ENCODE measurements at regions not wholly inside any gene's neighbourhood (a gene's known extent, or its start where the extent isn't known, plus 50 kb on each side); places are given as distances from the start of the nearest gene placed in this dataset.

DNA sequence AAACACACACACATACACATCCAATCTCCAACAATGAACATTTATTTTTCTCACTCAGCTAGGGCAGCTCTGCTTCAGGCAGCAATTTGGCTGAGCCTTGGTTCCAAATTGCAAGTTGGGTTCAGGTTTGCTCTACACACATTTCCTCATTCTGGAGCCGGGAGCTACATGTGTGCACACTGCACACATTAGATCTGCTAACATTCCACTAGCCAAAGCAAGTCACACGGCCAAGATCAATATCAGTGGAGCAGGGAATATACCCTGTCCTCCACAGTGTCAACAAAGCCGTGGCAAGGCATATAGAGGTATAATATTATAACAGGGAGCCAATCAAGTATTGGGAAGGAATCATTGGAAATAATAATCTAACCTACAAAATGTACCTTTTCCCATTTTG lies 57.5 kb upstream of the PPP1R3C start:
- no peak overlapping the region for H3K14ac ChIP-seq (ENCODE audit: insufficient read depth, low read length)
- Mint-ChIP-seq H3K4me3 (no peak overlapping the region), H3K4me1 (peaks cover 0 to 7% of the 10 kb centered on the region in 2 experiments; a peak in 2 of 4 replicates), H3K27me3 (ENCODE audit: low read depth) (peaks cover 2% of the 10 kb centered on the region; the same call in 1 of the 2 replicates), H3K9me3 (no peaks in the 10 kb centered on the region), H3K27ac (no peak overlapping the region), H3K36me3 (ENCODE audit: insufficient read depth in 1 of 3, low read depth in 3 of 3) (no peaks in the 10 kb centered on the region)
- H3K79me2 ChIP-seq (ENCODE audit: insufficient read depth, low read length) = no peaks in the 10 kb centered on the region
- H3K27me3 ChIP-seq (ENCODE audit: insufficient read depth, low read length) = no peaks in the 10 kb centered on the region
- H4K5ac ChIP-seq (ENCODE audit: insufficient read length, low read depth, low read length) = no peak overlapping the region
- no peak overlapping the region for H3K4me2 ChIP-seq (ENCODE audit: insufficient read depth, insufficient read length, low read length)
- H3K4me1 ChIP-seq (ENCODE audit: insufficient read depth, low read length) = no peaks in the 10 kb centered on the region
- H4K8ac ChIP-seq (replicated peaks; ENCODE audit: insufficient read length, low read depth, low read length) = no peak overlapping the region
- no peak overlapping the region for H3K9ac ChIP-seq (ENCODE audit: extremely low read depth, insufficient read length, low read length)
- no peak overlapping the region for H2AK5ac ChIP-seq (ENCODE audit: insufficient read length, low read length)
- no peak overlapping the region for H3K27ac ChIP-seq (ENCODE audit: insufficient read length, low read depth, low read length)
- no peaks in the 10 kb centered on the region for H3K9me3 ChIP-seq (ENCODE audit: control insufficient read depth, low read depth, low read length)
- no peak for DNase-seq
- H2BK15ac ChIP-seq (ENCODE audit: low read depth, low read length) = no peak overlapping the region
- WGBS (ENCODE audit: extremely low coverage, insufficient read length, low lambda C conversion rate) = no CpG with 5 or more reads among the region's 3 CpGs
- no peak overlapping the region for H2BK20ac ChIP-seq (ENCODE audit: low read depth, low read length, poor library complexity, severe bottlenecking)
- H2BK12ac ChIP-seq (ENCODE audit: insufficient read length, low read depth, low read length) = no peak overlapping the region
- H3K56ac ChIP-seq (ENCODE audit: insufficient read length, low read depth, low read length) = no peak overlapping the region
- TF ChIP-seq, protein P1, sequence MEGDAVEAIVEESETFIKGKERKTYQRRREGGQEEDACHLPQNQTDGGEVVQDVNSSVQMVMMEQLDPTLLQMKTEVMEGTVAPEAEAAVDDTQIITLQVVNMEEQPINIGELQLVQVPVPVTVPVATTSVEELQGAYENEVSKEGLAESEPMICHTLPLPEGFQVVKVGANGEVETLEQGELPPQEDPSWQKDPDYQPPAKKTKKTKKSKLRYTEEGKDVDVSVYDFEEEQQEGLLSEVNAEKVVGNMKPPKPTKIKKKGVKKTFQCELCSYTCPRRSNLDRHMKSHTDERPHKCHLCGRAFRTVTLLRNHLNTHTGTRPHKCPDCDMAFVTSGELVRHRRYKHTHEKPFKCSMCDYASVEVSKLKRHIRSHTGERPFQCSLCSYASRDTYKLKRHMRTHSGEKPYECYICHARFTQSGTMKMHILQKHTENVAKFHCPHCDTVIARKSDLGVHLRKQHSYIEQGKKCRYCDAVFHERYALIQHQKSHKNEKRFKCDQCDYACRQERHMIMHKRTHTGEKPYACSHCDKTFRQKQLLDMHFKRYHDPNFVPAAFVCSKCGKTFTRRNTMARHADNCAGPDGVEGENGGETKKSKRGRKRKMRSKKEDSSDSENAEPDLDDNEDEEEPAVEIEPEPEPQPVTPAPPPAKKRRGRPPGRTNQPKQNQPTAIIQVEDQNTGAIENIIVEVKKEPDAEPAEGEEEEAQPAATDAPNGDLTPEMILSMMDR (conservative IDR thresholded peaks at IDR 0.05) = no peak
- H2AFZ ChIP-seq (ENCODE audit: low read length) = no peak overlapping the region
- H3K79me1 ChIP-seq (ENCODE audit: insufficient read depth, low read depth, low read length, poor library complexity, severe bottlenecking) = no peaks in the 10 kb centered on the region
- no peak overlapping the region for H2BK5ac ChIP-seq (ENCODE audit: insufficient read length, low read length)
- no peak overlapping the region for H2BK120ac ChIP-seq (ENCODE audit: low read depth, low read length, poor library complexity, severe bottlenecking)
- H4K20me1 ChIP-seq (ENCODE audit: control insufficient read depth, insufficient read depth, insufficient read length) = no peaks in the 10 kb centered on the region
- no peaks in the 10 kb centered on the region for H3K23me2 ChIP-seq (ENCODE audit: insufficient read length, low read depth, low read length, poor library complexity, severe bottlenecking)
- H3K18ac ChIP-seq (ENCODE audit: insufficient read length, low read depth, low read length) = no peak overlapping the region
- no peak overlapping the region for H4K91ac ChIP-seq (ENCODE audit: insufficient read length, low read depth, low read length)
- H3T11ph ChIP-seq (ENCODE audit: low read length) = no peak overlapping the region
- no peak overlapping the region for H3K4ac ChIP-seq (ENCODE audit: low read depth, low read length)
- H3K23ac ChIP-seq (ENCODE audit: insufficient read length, low read depth, low read length) = no peak overlapping the region
